H4 (cell line): ENCODE measurements at regions not wholly inside any gene's neighbourhood (a gene's known extent, or its start where the extent isn't known, plus 50 kb on each side); places are given as distances from the start of the nearest gene placed in this dataset.
"Not testable (repeated sequence)": the region's sequence is repeated elsewhere in the genome, so short reads cannot be mapped to it uniquely, and the experiment has no call there.

ENCODE experiments used
- DNase-seq: peaks from one replicate; pipeline ENCODE4 v3.0.0-alpha.2; 2015; ENCODE audit warnings: low spot score

DNA sequence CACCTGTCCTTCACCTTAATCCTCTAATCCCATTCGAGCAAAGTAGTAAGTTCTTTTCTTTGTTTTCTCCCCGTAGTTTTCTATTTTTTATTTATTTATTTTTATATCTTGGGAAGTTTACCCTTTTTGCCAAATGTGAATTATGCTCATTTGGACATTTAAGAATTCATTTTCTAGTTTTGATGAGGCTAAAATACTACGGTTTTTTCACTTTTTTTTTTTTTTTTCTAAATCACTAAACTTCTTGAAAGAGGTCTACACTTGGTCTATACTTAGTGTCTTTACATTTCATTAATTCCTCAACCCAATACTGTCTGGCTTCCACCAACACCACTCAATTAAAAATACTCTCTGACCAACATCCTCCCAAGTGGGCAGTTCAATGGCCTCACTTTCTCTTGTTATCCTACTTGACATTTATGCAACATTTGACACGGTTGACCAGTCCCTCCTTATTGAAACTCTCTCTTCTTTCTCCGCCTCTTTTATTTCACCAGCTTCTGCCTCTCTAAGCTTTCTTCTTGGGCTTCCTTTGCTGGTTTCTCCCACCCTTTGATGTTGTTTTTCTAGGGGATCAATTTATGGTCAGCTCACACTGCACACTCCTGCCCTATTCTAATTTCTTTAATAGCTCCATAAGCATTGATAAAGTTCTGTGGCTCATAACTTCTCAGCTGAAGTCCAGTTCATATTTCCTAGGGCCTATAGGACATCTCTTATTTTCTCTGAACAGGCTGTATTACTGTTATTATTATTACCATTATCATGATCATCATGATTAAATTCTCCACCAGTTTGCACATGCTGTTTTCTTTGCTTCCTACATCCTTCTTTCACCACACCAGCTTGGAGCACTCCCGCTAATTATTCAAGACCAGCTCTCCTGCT, 72.6 kb upstream of the CITED2 start:
- DNase-seq, result no peak

DNA sequence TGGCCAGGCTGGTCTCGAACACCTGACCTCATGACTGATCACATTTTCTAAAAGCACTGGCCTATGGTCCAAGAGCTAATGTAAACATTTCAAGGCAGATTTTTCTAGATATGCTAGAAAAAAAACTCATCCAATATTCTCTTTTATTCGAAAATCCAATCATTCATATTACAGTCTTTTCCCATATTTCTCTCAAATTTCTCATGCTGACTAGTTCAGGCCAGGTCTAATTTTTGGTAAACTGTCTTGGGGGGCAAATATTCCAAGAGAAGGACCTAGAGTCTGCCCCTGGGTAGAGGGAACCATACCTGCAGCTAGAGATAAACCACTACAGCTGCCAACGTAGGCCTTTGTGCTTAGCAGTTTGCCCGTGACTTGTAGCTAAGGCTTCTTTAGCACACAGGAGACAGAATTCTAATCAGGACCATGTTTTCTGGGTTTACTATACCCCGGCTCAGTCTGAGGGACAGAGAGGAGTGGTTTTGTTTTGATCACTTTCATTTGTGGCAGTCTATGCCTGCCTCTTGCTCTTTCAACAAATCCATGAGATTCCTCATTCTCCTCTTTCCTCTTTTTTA, 71.8 kb upstream of the CITED2 start:
- no peak for DNase-seq

DNA sequence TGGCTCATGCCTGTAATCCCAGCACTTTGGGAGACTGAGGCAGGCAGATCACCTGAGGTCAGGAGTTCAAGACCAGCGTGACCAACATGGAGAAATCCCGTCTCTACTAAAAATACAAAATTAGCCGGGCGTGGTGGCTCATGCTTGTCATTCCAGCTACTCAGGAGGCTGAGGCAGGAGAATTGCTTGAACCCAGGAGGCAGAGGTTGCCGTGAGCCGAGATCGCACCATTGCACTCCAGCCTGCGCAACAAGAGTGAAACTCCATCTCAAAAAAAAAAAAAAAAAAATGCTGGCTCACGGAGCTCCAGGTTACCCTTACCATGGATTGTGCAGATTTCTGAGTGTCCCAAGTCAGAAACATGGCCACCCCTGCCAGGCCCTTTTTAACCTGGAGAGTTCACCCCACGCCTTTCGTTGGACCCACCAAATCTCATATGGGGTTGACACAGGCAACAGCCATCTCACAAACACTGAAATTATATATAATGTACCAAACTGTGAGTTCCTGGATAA, 69.9 kb upstream of the CITED2 start:
- DNase-seq, result not testable (repeated sequence)

DNA sequence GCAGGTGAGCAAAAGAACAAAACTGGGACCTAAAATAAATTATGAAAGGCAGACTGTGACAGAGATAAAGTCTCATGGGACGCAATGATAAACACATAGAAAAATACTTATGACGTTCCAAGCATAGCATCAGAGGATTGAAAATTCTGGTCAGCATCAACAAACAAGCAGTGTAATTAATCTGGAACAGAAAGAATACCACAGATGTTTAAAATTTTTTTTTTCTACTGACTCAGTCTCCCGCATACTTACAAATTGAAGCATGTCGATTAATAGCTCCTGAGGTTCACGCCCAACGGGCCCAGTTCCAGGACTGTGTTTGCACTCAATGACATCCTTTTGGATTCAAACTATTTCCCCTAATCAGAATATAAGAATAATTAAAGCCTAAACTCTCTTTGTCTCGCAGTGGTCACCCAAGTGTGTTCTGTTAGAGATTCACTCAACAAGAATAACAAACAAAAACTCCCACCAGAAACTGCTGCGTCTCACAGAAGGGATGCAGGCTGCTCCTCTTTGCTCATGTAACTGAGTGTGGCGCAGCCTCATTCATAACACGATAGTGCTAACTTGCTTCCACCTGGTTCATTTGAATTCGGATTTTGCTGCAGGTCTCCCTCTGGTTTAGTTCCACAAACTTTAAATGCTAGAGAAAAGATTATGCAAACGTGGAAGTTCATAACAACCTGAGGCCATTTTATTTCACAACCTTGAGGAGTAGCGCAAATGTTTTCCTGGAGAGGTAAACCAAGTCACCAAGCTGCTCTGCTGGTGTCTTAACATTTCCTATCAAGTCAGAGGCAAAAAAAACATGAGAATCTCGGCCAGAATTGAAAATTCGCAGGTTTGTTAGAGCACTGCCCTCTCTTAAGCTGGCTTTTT, 69.0 kb upstream of the CITED2 start:
- DNase-seq, result no peak

DNA sequence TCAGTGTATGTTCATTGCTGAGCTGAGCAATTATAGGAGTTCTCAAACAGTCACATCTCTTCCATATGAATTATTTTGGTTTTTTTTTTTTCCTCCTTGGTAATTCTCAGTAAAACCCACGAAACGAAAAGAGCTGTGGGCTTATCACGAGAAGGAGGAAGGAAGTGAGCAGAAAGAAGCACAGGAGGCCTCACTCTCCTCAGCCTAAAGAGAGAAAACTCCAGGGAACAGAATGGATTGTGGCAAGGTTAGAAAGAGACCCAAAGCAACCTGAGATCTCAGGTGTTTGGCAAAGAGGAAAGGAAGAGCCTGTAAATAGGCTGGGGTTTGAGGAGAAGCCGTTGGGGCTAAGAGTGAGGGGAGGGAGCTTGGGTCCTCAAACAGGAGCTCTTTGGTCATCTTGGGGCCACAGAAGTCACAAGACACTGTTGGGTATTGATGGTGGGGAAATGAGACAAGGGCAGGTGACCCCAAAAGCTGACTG, 67.8 kb upstream of the CITED2 start:
- no peak for DNase-seq

DNA sequence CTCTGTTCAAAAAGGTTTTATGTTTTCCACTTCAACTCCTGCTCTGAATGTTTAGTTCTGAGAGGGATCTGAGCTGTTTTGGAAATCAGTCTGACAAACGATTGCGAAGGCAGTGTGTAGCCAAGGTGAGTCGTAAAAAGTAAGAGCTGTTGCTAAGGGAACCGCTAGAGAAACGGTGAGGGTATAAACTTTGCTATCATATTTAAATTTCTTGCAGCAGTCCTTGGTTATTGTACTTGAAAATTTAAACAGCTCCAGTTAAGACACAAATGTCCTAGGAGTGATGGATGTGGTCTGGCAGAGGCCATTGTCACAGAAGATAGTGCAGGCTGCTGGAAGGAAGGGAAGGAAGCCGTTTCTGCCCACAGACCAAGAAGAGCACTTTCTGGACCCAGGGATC, 64.9 kb upstream of the CITED2 start:
- no peak for DNase-seq

DNA sequence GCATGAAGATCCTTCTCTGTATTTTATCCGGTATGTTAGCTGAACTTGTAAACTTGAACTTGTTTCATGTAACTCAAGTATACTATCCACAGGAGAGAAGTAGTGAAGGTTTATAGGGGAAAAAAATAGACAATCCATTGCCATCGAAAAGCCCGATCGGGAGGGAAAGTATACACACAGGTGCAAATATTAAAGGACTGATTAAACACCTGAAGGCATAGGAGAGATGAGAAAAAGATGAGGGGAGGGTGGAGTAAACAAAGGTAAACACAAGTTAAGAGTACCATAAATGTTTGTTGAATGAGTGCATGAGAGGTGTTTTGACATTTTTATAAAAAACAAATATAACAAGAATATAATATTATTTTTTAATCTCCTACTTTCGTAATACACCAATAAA, 64.3 kb upstream of the CITED2 start:
- DNase-seq, result no peak

DNA sequence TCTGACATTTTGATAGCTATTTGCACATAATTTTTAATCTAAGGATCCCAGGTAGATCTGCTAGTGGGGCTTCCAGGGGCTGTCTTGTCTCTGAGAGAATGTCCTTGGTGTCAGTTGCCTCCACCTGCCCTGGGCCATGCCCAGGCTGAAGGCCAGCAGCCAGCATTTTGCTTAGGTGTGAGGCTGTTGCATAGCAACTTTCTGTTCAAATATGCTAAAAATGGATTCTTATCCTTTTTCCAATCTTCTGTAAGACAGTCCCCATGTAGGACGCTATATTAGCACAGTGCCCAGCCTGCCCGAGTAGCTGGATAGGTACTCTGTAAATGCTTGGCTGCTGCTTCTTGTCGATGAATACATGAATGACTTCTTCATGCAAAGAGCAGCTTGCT, 62.5 kb upstream of the CITED2 start:
- DNase-seq, result no peak

DNA sequence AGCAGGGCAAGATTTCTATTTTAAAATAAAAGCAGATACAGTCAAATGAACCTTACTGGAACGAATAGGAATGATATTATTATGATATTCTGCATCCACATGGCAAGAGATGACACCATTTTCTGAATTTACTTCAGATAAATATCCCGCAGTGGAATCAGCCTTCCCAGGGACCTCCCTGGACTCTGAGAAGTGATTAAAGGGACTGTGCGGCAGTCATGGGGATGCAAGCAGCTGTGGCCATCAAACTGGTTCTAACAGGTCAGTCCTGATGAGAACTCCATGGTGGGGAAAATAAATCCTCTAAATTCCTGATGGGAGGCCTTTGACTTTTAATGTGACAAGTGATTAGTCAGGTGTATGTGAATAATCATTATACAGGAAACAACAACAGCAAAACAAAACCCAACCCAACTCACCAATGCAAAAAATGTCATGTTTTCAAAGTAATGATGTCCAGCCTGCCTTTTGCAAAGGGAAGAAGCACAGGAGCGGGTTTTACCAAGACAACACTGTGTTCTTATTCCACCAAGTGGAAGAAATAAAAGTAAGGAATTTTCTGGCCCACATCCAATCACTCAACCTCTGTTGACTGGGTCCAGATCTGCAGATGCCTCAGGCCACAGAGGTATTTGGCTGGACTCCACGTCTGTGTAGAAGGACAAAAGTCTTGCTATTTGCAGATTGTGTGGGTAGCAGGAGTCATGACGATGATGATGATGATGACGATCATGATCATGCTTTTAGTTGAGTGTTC, 61.9 kb upstream of the CITED2 start:
- no peak for DNase-seq

DNA sequence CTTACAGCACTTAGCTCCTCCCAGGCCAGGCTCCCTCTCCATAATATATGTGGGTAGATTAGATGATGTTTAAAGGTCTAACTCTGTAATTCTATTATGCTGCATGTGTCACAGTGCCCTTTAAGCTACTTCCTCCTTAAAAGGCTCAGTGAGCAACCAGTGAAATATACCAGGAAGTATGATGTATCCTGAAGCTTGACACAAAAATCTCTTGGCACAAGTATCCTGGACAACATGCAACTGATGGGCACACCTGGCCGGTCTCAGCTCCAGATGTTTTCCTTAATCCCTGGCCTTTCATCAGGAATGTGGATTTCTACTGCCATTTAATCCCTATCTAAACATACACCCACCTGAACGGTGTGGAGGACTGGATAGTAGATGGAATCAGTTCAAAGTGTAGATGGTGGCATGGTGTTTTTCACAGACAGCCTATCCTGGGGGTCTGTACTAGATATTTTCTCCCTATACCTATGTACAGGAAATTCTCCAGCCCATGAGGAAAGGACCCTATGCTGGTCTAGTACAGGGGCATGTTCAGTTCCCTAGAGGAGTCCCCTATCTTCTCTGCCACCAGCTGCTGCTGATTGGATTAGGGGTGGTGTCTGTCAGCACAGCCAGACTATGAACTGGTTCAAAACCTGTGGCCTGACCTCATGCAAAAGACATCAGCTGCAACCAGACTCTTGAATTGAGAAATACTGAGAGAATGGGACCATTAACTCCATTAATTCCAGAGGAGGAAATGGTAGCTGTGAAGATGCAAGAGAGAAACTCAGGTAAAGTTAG, 59.4 kb upstream of the CITED2 start:
- DNase-seq, result no peak

DNA sequence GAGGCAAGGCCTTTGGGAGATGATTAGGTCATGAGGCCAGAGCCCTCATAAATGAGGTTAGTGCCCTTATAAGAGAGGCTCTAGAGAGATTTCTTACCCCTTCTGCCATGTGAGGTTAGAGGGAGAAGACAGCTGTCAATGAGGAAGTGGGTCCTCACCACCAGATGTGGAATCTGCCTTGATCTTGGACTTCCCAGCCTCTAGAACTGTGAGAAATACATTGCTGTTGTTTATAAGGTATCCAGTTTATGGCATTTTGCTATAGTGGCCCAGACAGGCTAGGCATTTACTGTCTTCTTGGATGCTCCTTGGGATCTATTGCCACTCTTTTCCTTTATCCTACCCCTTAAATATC, 57.1 kb upstream of the CITED2 start:
- no peak for DNase-seq

DNA sequence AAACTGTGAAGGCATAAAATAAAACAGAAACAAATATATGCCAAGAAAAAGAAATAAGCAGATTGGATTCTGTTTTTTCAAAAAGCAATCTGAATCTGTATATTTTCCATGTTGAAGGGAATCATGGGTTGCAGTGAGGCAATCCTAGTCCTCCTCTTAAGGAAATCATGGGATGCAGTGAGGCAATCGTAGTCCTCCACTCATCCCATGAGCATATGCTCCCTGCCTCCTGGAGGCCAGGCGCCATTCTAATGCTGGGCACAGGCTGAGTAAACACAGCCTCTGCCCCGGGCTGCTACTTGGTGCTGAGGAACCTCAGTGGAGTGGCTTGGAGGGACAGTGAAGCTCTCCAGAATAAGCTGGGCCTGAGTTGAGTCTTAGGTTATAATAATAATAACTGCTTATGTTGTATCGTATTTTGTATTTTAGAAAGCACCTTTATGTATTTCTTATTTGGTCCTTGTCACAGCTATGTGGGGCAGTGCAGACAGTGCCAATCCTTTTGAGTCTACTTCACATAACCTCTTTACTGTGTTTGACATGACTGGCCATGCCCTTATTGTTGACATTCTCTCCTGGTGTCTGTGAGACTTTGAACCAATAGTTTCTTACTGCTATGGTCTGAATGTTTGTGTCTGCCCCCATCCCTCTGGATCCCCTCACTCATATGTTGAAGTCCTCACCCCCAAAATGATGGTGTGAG, 56.6 kb upstream of the CITED2 start:
- DNase-seq, result no peak

DNA sequence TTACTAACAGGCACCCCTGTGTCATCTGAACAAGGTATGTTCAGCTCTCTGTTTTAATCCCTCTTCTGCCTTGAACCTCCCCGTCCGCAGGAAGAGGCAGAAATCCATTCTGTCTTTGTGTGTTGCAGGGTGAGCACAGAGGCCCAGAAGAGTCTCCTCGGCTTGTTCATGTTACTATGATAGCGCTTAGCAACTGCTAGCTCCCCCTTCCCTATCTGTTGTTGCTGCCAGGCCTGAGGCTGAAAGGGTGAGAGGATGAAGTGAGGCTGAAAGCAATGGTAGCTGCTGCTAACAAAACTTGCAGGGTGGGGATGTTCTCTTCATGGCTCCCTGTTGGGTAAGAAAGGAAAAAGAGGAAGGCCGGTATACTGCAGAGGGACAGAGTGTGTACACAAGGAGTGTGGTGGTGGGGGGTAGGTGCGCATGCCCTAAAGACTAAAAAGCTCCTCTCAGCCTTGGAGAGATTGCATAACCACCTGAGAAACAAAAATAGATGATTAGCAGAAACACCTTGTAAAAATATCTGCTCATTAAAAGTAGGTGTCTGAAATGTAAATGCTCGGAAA, 55.2 kb upstream of the CITED2 start:
- DNase-seq, result no peak

DNA sequence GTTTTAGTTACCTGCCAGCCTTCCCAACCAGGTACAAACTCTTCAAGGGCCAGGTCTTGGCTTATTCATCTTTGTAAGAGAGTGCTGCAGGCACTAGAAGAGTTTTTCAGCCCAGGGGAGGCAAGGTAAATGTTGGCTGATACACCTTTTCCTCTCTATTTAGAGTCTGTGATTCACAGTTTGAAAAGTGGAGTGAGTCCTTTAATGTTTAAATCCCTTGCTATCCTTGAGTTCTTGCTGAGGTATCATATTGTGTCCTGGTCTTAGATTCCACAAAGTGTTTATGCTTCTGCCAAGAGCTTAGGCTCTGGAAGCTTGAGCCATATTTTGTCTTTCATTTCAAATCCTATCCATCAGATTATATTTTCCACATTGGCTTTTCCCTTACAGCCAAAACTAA, 52.8 kb upstream of the CITED2 start:
- no peak for DNase-seq

DNA sequence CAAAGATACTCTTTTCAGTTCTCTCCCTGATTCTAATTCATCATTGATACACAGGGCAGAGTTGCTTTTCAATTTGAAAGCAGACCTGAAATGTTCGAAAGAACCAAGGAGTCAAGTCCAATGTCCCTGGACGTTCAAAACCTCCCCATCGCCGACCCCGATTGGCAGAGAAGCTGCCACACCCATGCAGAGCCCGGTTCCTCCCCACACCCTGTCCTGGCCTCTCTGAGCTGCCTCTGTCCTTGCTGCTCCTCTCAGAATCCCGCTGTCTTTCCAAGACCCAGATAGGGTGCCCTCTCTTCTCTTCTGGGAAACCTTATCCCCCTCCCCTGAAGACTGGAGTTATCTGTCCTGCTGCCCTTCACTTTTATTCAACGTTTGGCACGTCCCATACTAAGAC, 52.3 kb upstream of the CITED2 start:
- no peak for DNase-seq

DNA sequence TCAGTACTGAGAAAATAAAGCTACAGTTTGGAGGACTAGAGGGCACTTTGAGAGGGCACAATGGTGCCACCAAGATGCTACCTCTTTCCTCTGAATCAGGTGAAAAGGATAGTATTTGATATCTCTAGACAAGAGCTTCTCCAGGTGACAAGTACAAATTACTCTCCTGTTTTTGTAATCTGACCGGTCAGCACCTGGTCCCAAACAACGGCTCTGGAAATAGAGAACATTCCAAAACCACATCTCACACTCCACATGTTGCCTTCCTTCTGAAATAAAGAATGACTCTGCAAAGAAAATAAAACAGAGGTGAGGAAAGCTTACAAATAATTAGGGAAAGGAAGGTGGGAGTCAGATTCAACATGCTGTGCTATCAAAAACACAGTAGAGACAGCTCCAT, 51.3 kb upstream of the CITED2 start:
- no peak for DNase-seq

DNA sequence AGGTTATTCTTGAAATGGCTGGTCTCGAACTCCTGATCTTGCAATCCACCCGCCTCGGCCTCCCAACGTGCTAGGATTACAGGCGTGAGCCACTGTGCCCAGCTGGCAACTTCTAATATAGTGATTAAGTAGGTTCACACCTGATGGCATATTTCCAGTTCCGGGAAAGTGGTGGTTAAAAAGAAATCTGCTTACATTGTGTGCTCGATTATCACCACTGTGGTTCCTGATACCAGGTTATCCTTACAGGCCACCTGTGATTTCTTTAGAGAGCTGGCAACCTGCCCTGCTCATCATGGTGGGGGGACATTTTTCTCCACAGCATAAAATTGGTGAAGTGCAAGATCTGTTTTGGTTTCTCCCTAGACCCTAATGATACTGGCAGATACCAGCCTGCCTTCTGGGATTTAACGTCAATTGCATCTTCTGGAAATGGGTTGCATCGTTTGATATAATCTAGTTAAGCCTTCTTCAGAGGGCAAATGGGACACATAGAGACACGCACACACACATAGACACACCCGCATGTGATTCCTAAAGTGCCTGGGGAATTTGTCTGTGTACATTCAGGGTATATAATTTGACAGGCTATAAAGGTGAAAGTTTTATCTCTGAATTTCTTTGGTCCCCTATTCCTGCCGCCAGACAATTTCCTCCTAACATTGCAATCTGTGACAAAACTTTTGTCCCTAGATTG, 49.7 kb upstream of the CITED2 start:
- DNase-seq, result no peak
